HG03196 (cell line): ENCODE measurements at regions not wholly inside any gene's neighbourhood (a gene's known extent, or its start where the extent isn't known, plus 50 kb on each side); places are given as distances from the start of the nearest gene placed in this dataset.

Experiments
- ATAC-seq: cut with Tn5 transposase; IDR thresholded peaks from one replicate; pipeline ENCODE4 v1.9.1; 2021; ENCODE audit not compliant: unreplicated experiment

DNA sequence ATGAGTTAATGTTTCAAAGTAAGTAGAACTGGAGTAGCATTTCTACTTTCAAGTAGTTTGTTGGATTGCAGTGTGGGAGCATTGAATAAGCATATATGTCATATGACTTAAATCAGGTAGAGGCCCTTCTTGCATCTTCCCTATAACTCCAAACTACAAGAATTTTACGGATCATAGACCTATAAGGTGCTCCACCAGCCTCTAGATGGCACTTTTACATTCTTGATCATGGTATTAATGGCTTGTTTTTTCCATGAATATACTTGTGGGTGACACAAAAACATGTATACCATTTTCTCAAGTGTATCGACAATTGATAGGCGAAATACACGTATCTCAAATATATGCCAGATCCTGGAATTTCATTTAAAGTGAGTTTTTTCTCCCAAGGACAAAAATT is 311.1 kb downstream of the ZPLD1 start:
- ATAC-seq = no peak

- ATAC-seq = no peak
Measured at GRCh38 chr3:102747611-102748010, 312.8 kb downstream of the ZPLD1 start.

DNA sequence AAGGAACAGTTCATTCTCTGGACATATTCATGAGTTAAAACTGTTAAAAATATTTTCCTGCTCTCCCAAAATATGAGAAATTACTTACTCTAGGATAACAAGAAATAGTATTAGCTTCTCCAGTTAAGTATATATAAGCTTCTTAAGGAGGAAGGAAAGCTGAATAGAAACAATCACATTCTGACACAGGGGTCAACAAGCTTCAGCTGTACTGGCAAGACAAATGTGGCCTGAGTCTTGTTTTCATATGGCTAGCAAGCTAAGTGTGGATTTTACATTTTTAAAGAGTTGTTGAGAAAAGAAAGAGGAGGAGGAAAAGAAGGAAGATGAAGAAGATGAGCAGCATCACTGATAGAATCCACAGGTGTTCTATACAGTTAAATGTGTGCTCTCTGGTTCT is 313.8 kb downstream of the ZPLD1 start:
- no peak for ATAC-seq

- ATAC-seq = no peak
Measured at GRCh38 chr3:102750322-102750721, 315.5 kb downstream of the ZPLD1 start.

GRCh38 chr3:102753901-102754300 is 319.1 kb downstream of the ZPLD1 start:
- no peak for ATAC-seq

DNA sequence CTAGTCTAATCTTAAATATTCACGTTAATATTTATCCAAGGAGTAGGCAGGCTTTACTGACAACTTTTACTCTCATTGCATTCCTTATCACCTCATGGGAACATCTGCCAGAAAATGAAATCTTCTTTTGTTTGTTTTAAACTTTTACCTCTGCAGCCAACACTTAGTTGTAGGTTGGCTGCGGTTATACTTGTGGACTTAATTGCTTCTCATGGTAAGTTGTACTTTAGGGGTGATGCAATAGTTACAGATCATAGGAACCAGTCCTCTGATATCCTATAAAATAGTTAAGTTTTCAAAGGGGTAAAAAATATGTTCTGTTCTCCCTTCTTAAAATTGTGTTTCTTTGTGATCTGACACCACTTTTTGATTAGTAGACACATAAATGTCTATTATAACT is 321.9 kb downstream of the ZPLD1 start:
- no peak for ATAC-seq

DNA sequence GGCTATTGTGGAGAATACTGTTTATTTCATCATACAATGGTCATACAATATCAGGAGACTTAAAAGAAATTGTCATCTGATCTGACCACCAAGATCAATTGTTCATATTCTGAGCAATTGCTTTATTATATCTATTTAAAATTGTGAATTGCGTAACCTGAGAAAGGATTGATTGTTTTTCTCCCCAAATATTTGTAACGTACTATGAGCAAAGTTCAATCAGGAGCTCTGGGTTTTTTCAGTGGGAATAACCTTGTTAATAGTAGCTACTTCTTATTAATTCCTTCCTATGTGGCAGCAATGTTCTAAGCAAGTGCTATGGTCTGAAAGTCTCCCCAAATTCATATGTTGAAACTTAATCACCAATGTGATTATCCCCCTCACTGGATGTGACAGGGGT is 323.1 kb downstream of the ZPLD1 start:
- ATAC-seq = no peak

GRCh38 chr3:102761766-102762165 is 327.0 kb downstream of the ZPLD1 start:
- no peak for ATAC-seq

- no peak for ATAC-seq
Measured at GRCh38 chr3:102790747-102791325, 356.0 kb downstream of the ZPLD1 start.

- ATAC-seq = no peak
Measured at GRCh38 chr3:102791641-102792589, 357.1 kb downstream of the ZPLD1 start.

DNA sequence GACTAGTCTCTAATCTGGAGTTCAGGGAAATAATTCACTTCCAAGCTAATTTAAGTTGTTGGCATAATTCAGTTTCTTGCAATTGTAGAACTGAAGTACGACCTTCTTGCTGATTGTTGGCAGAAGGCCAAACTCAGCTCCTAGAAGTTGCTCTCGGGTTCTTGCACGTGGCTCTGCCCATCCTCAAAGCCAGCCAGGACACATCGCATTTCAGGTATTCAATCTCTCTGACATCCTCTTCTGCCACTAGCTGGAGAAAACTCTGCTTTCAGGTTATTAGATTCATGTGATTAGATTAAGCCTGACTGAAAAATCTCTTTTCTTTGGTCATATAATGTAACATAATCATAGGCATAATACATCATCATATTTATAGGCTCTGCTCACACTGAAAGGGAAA is 362.0 kb downstream of the ZPLD1 start:
- no peak for ATAC-seq

GRCh38 chr3:102802819-102803420 is 368.1 kb downstream of the ZPLD1 start:
- no peak for ATAC-seq

DNA sequence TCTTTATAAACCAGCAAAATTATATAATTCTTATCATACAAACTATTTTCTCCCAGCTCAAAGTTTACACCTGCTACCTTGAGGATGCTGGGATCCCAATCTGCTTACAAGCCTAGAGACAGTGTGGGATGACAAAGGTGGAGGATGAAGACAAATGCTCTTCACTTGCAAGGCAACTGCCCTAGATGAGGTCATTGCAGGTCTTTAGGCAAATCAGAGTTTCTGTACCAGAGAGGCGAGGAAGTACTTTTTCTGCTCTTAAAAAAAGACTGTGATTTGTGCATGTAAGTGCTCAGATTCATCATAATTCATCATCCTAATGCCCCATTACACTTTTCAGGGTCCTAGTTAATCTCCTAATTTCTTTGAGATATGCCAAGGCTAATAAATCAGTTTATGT is 376.1 kb downstream of the ZPLD1 start:
- no peak for ATAC-seq

DNA sequence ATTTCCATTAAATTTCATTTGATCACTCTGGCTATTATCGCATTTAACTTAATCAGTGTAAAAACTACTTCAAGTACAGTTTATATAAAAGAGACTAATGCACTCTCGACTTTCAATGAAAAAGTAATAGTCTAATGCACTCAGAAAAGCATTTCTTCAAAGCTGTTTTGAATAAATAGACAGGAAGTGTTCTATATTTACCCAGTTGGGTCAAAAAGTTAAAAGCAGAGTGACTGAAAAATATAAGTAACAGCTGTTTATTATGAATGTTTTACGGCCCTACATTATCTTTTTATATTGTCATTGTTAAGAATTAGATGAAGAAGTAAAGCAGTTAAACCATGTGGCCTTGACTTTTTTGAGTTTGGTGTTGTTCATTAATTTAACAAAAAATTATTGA is 391.8 kb downstream of the ZPLD1 start:
- no peak for ATAC-seq

- ATAC-seq = peak; percentile 55
Measured at GRCh38 chr3:102827386-102827785, 392.6 kb downstream of the ZPLD1 start.

GRCh38 chr3:102830415-102830814 is 395.6 kb downstream of the ZPLD1 start:
- ATAC-seq = no peak

- ATAC-seq = no peak
Measured at GRCh38 chr3:102841866-102842265, 407.1 kb downstream of the ZPLD1 start.

DNA sequence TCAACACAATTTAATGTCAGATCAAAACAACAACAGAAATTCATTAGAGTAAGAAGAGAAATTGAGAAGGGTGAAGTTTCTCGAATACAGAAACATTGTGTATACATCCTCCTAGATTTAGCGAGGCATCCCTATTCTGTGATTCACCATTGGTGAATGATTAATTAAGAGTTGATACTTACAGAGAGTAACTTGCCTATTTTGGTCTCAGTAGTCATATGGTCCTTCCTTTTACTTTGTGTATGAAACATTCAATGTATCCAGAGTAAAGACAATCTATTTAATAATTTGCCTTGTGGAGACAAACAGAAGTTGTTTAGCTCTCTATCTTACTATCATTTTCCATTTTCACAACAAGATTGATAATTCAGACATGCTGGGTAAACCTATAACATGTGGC is 432.0 kb downstream of the ZPLD1 start:
- no peak for ATAC-seq

GRCh38 chr3:102883515-102883914 is 448.7 kb downstream of the ZPLD1 start:
- ATAC-seq = no peak

DNA sequence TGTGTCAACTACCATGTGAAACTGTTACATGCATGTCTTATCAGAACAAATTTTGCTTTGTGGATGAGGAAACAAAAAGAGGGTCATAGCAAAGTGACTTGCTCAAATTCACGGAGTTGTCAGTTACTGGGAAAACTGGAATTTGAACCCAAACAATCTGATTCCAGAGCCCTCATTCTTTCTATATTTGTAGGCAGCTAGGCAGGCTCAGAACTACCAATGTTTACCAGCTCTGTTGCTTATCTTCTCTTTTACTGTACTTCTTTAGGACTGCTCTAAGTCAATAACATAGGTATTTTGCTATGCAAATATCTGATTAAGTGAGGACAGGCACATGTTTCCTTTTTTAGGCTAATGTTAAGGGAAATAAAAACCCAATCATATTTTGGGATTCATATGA is 450.5 kb downstream of the ZPLD1 start:
- no peak for ATAC-seq

GRCh38 chr3:102887431-102887830 is 452.6 kb downstream of the ZPLD1 start:
- ATAC-seq = no peak
